WTC11 (cell line): ENCODE measurements at regions not wholly inside any gene's neighbourhood (a gene's known extent, or its start where the extent isn't known, plus 50 kb on each side); places are given as distances from the start of the nearest gene placed in this dataset.

Experiments used
- ATAC-seq: fragments of 200-7000 bp; cut with Tn5 transposase; 2 replicates; pipeline ENCODE4 v1.10.0; 2021; ENCODE audit warnings: mild to moderate bottlenecking, moderate library complexity
- CTCF ChIA-PET: fragments of 300-600 bp; sonication (Branson Sonifier 250); formaldehyde crosslinking; loops from one replicate; lab custom pipeline; 2021; ENCODE audit warnings: antibody characterized with exemption; lab: Charles Lee
- POLR2A ChIA-PET: fragments of 350-600 bp; sonication (Branson Sonifier 250); formaldehyde crosslinking; loops from one replicate; lab custom pipeline; 2021; ENCODE audit warnings: antibody characterized with exemption; lab: Charles Lee
- DNase-seq: peaks from one replicate; pipeline ENCODE4 v3.0.0; 2021; ENCODE audit warnings: low spot score
- H3K27ac Mint-ChIP-seq: 2 replicates; pipeline ENCODE4 v1.8.0; 2021; ENCODE audit warnings: mixed read lengths
- H3K27me3 Mint-ChIP-seq: 2 replicates; pipeline ENCODE4 v1.8.0; 2021; ENCODE audit warnings: low read depth, mild to moderate bottlenecking, moderate library complexity, mixed read lengths
- H3K36me3 Mint-ChIP-seq: 2 replicates; pipeline ENCODE4 v1.8.0; 2021; ENCODE audit warnings: mixed read lengths
- H3K4me1 Mint-ChIP-seq: 2 replicates; pipeline ENCODE4 v1.8.0; 2022; ENCODE audit warnings: mixed read lengths
- H3K4me3 Mint-ChIP-seq: 2 replicates; pipeline ENCODE4 v1.8.0; 2021; ENCODE audit warnings: mild to moderate bottlenecking, moderate library complexity, mixed read lengths
- H3K9me3 Mint-ChIP-seq: 2 replicates; pipeline ENCODE4 v1.8.0; 2021; ENCODE audit warnings: mixed read lengths
- AFF4 ChIP-seq: sonication (generic); formaldehyde crosslinking; IDR thresholded peaks from 2 replicates; pipeline ENCODE4 v1.8.1; 2023; ENCODE audit warnings: mild to moderate bottlenecking, missing genetic modification reagents, borderline replicate concordance
- ARID4B ChIP-seq: sonication (generic); formaldehyde crosslinking; IDR thresholded peaks from 2 replicates; pipeline ENCODE4 v1.8.0; 2023; ENCODE audit warnings: missing genetic modification reagents, mild to moderate bottlenecking, borderline replicate concordance
- E2F1 ChIP-seq: sonication (generic); formaldehyde crosslinking; IDR thresholded peaks from 2 replicates; pipeline ENCODE4 v1.8.0; 2022; ENCODE audit warnings: mild to moderate bottlenecking, missing genetic modification reagents
- ESRRA ChIP-seq: sonication (generic); formaldehyde crosslinking; IDR thresholded peaks from 2 replicates; pipeline ENCODE4 v1.8.1; 2022; ENCODE audit warnings: mild to moderate bottlenecking, missing genetic modification reagents, borderline replicate concordance
- GRHL2 ChIP-seq: fragments of 250-450 bp; sonication (Bioruptor Pico); IDR thresholded peaks from 2 replicates; pipeline ENCODE4 v1.8.0; 2022; ENCODE audit warnings: mild to moderate bottlenecking, moderate library complexity; ENCODE audit not compliant: insufficient replicate concordance, severe bottlenecking
- JUN ChIP-seq: sonication (generic); formaldehyde crosslinking; IDR thresholded peaks from 2 replicates; pipeline ENCODE4 v1.8.0; 2023; ENCODE audit warnings: mild to moderate bottlenecking, missing genetic modification reagents
- KAT7 ChIP-seq: sonication (generic); formaldehyde crosslinking; IDR thresholded peaks from 2 replicates; pipeline ENCODE4 v1.8.1; 2023; ENCODE audit warnings: missing genetic modification reagents, mild to moderate bottlenecking, borderline replicate concordance
- PREB ChIP-seq: sonication (generic); formaldehyde crosslinking; IDR thresholded peaks from 2 replicates; pipeline ENCODE4 v1.8.1; 2022; ENCODE audit warnings: mild to moderate bottlenecking, missing genetic modification reagents, moderate library complexity, borderline replicate concordance
- TP53 ChIP-seq: sonication (generic); formaldehyde crosslinking; IDR thresholded peaks from 2 replicates; pipeline ENCODE4 v1.8.1; 2023; ENCODE audit warnings: mild to moderate bottlenecking, missing genetic modification reagents
- ZNF425 ChIP-seq: fragments of 250-450 bp; sonication (Bioruptor Pico); conservative IDR thresholded peaks from 2 replicates; pipeline ENCODE4 v1.9.0; 2021; ENCODE audit warnings: mild to moderate bottlenecking

DNA sequence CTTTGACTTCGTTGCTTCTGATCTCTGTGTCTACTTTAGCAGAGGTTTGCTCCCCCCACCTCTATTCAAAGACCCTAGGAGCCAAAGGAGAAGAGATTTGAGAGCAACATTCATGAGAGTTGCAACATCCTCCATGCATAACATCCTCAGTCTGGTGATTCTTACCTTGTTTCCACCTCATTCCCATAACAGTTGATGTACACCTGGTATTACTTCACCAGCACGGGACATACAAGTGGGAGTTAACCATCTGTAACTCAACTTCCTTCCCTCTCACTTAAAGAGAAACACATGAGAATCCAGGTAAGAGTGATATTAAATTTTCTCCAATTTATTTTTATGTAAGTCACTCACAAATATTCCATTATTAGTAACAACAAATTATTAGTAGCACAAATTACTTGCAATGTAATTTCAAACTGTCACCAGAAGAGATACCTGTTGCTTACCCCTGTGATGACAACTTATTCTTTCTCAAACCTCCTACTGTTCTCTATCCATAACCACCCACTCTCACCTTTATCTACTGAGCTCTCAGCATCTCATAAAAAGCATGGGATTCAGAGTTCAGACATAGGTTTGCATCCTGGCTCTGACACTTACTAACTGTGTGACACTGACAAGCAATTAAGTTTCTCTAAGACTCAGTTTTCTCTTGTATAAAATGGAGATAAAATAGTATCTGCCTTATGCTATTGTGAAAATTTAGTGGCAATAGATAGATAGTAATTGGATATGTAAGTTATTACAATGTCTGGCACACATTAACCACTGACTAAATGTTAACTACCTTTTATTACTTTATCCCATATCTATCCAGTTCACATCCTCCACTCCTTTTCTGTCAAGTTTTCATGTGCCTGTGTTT is 184.6 kb upstream of the SRD5A2 start (continued):
- TF ChIP-seq ZNF425 (no peak), ARID4B (CRISPR knock-in tag) (no peak), GRHL2 (no peak), PREB (CRISPR knock-in tag) (no peak), TP53 (CRISPR knock-in tag) (no peak), JUN (CRISPR knock-in tag) (no peak), KAT7 (CRISPR knock-in tag) (no peak), E2F1 (CRISPR knock-in tag) (no peak), AFF4 (CRISPR knock-in tag) (no peak)

- POLR2A ChIA-PET: no interaction called here
- no peaks in the 10 kb centered on the region for H3K36me3 Mint-ChIP-seq
- no peak for DNase-seq
- H3K4me3 Mint-ChIP-seq: no peak overlapping the region
- TF ChIP-seq ESRRA (CRISPR knock-in tag): no peak
- TF ChIP-seq, all 79 proteins: peak for 0
- CTCF ChIA-PET: no interaction called here
- Mint-ChIP-seq H3K27ac (no peak overlapping the region), H3K4me1 (no peaks in the 10 kb centered on the region), H3K9me3 (peaks cover 20% of the 10 kb centered on the region), H3K27me3 (no peaks in the 10 kb centered on the region)
- ATAC-seq: no peak
These were observed 183.4 kb upstream of the SRD5A2 start for GRCh38 chr2:31764169-31764568.
